ENCODE measurements at regions not wholly inside any gene's neighbourhood (a gene's known extent, or its start where the extent isn't known, plus 50 kb on each side); places are given as distances from the start of the nearest gene placed in this dataset.

DNA sequence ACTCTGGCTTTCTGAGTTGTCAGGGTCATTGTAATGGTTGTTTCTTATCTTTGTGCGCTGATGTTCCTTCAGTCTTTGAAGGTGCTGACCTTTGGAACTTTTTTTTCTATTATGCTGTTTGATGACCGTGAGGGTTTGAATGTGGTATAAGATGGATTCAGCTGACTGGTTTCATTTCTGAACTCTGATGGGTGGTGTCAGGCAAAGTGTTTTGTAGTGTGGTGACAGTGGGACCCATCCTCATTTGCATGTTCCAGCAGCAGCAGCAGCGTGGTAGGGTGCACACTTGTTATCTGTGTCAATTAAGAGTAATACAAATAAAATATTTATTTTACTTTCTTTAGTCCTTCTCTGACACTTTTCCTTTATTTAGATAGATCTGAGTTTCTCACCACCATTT, 227.7 kb upstream of the PRR16 start:
- no peaks in the 10 kb centered on the region for H3K4me1 ChIP-seq (ENCODE audit: control insufficient read depth in 1 of 2, low read depth in 2 of 2)
- ATAC-seq (ENCODE audit: insufficient number of reproducible peaks, low FRiP score, low read depth), result no peak
- H3K27me3 ChIP-seq (replicated peaks; ENCODE audit: insufficient read depth), result no peaks in the 10 kb centered on the region
- no peak overlapping the region for H3K27ac ChIP-seq
- H3K9me3 ChIP-seq, result peaks cover 5% of the 10 kb centered on the region
- H3K36me3 ChIP-seq, result no peaks in the 10 kb centered on the region
- TF ChIP-seq CTCF (IDR thresholded peaks at IDR 0.05), result no peak
- no peak overlapping the region for H3K4me3 ChIP-seq
- DNase-seq (ENCODE audit: low spot score), result no peak

GRCh38 chr5:120239086-120239485, 225.0 kb upstream of the PRR16 start:
- Histone ChIP-seq H3K36me3 (no peaks in the 10 kb centered on the region), H3K9me3 (peaks cover 5% of the 10 kb centered on the region), H3K27ac (no peak overlapping the region), H3K4me1 (ENCODE audit: control insufficient read depth in 1 of 2, low read depth in 2 of 2) (no peaks in the 10 kb centered on the region), H3K27me3 (replicated peaks; ENCODE audit: insufficient read depth) (no peaks in the 10 kb centered on the region), H3K4me3 (no peak overlapping the region)
- DNase-seq (ENCODE audit: low spot score) (no peak), ATAC-seq (ENCODE audit: insufficient number of reproducible peaks, low FRiP score, low read depth) (no peak)
- TF ChIP-seq CTCF (IDR thresholded peaks at IDR 0.05), result no peak

- no peaks in the 10 kb centered on the region for H3K27me3 ChIP-seq (replicated peaks; ENCODE audit: insufficient read depth)
- no peak overlapping the region for H3K27ac ChIP-seq
- no peak for TF ChIP-seq CTCF (IDR thresholded peaks at IDR 0.05)
- no peaks in the 10 kb centered on the region for H3K36me3 ChIP-seq
- H3K9me3 ChIP-seq, result no peaks in the 10 kb centered on the region
- ATAC-seq (ENCODE audit: insufficient number of reproducible peaks, low FRiP score, low read depth) (no peak), DNase-seq (ENCODE audit: low spot score) (no peak)
- no peaks in the 10 kb centered on the region for H3K4me1 ChIP-seq (ENCODE audit: control insufficient read depth in 1 of 2, low read depth in 2 of 2)
- no peak overlapping the region for H3K4me3 ChIP-seq
Observed at GRCh38 chr5:120240706-120241105, 223.4 kb upstream of the PRR16 start.

DNA sequence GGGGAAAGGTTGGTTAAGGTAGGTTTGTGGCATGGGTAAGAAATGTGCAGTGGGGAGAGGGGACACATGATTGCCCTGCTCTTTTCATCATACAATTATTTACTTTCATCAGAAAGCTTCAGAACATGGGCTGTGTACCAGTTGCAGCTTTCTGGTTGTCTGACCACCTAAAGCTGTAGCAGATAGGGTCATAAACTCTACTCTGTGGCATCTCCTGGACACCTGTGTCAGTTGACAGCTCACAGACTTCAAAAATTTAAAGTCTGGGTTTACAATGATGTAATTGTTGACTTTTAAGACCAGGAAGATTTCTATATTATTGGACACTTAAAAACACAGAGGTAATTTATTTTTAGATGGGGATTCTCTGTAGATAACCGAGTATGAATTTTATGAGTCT, 222.7 kb upstream of the PRR16 start:
- no peak overlapping the region for H3K4me3 ChIP-seq
- no peaks in the 10 kb centered on the region for H3K27me3 ChIP-seq (replicated peaks; ENCODE audit: insufficient read depth)
- no peaks in the 10 kb centered on the region for H3K9me3 ChIP-seq
- DNase-seq (ENCODE audit: low spot score) (no peak), ATAC-seq (ENCODE audit: insufficient number of reproducible peaks, low FRiP score, low read depth) (no peak)
- H3K4me1 ChIP-seq (ENCODE audit: control insufficient read depth in 1 of 2, low read depth in 2 of 2), result no peaks in the 10 kb centered on the region
- TF ChIP-seq CTCF (IDR thresholded peaks at IDR 0.05), result no peak
- H3K36me3 ChIP-seq, result no peaks in the 10 kb centered on the region
- H3K27ac ChIP-seq, result no peak overlapping the region

GRCh38 chr5:120251898-120252297, 212.2 kb upstream of the PRR16 start:
- H3K4me1 ChIP-seq (ENCODE audit: control insufficient read depth in 1 of 2, low read depth in 2 of 2), result no peaks in the 10 kb centered on the region
- no peaks in the 10 kb centered on the region for H3K27me3 ChIP-seq (replicated peaks; ENCODE audit: insufficient read depth)
- no peak overlapping the region for H3K4me3 ChIP-seq
- TF ChIP-seq CTCF (IDR thresholded peaks at IDR 0.05), result no peak
- no peak overlapping the region for H3K27ac ChIP-seq
- H3K9me3 ChIP-seq, result no peaks in the 10 kb centered on the region
- no peaks in the 10 kb centered on the region for H3K36me3 ChIP-seq
- DNase-seq (ENCODE audit: low spot score) (no peak), ATAC-seq (ENCODE audit: insufficient number of reproducible peaks, low FRiP score, low read depth) (no peak)
